ENCODE measurements at regions not wholly inside any gene's neighbourhood (a gene's known extent, or its start where the extent isn't known, plus 50 kb on each side); places are given as distances from the start of the nearest gene placed in this dataset.

- TF ChIP-seq CTCF (conservative IDR thresholded peaks at IDR 0.05) = no peak
- no peak for TF ChIP-seq ZFX (IDR thresholded peaks at IDR 0.05)
These were observed 70.0 kb upstream of the MSX1 start for GRCh38 chr4:4789462-4789861.
